ENCODE measurements at regions not wholly inside any gene's neighbourhood (a gene's known extent, or its start where the extent isn't known, plus 50 kb on each side); places are given as distances from the start of the nearest gene placed in this dataset.

GRCh38 chr12:92370828-92371227 lies 225.2 kb upstream of the BTG1 start:
- no peak overlapping the region for H3K4me2 ChIP-seq
- H3K9me3 ChIP-seq = no peaks in the 10 kb centered on the region
- no peak overlapping the region for H3K9ac ChIP-seq
- ChIA-PET CTCF (no interaction called here), POLR2A (no interaction called here)
- TF ChIP-seq, protein P1, sequence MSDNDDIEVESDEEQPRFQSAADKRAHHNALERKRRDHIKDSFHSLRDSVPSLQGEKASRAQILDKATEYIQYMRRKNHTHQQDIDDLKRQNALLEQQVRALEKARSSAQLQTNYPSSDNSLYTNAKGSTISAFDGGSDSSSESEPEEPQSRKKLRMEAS (IDR thresholded peaks at IDR 0.05; ENCODE audit: low read depth) = no peak
- no peak for TF ChIP-seq ZBTB33 (IDR thresholded peaks at IDR 0.05; ENCODE audit: borderline replicate concordance, low read depth)
- TF ChIP-seq, protein P2, sequence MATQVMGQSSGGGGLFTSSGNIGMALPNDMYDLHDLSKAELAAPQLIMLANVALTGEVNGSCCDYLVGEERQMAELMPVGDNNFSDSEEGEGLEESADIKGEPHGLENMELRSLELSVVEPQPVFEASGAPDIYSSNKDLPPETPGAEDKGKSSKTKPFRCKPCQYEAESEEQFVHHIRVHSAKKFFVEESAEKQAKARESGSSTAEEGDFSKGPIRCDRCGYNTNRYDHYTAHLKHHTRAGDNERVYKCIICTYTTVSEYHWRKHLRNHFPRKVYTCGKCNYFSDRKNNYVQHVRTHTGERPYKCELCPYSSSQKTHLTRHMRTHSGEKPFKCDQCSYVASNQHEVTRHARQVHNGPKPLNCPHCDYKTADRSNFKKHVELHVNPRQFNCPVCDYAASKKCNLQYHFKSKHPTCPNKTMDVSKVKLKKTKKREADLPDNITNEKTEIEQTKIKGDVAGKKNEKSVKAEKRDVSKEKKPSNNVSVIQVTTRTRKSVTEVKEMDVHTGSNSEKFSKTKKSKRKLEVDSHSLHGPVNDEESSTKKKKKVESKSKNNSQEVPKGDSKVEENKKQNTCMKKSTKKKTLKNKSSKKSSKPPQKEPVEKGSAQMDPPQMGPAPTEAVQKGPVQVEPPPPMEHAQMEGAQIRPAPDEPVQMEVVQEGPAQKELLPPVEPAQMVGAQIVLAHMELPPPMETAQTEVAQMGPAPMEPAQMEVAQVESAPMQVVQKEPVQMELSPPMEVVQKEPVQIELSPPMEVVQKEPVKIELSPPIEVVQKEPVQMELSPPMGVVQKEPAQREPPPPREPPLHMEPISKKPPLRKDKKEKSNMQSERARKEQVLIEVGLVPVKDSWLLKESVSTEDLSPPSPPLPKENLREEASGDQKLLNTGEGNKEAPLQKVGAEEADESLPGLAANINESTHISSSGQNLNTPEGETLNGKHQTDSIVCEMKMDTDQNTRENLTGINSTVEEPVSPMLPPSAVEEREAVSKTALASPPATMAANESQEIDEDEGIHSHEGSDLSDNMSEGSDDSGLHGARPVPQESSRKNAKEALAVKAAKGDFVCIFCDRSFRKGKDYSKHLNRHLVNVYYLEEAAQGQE (IDR thresholded peaks at IDR 0.05; ENCODE audit: low read depth, low read length) = no peak
- no peak for TF ChIP-seq RFX5 (IDR thresholded peaks at IDR 0.05; ENCODE audit: low read length)
- no peak for TF ChIP-seq GATA2 (CRISPR knock-in tag; IDR thresholded peaks at IDR 0.05)
- TF ChIP-seq RCOR1 (IDR thresholded peaks at IDR 0.05; ENCODE audit: low read length) = no peak
- TF ChIP-seq, protein P3, sequence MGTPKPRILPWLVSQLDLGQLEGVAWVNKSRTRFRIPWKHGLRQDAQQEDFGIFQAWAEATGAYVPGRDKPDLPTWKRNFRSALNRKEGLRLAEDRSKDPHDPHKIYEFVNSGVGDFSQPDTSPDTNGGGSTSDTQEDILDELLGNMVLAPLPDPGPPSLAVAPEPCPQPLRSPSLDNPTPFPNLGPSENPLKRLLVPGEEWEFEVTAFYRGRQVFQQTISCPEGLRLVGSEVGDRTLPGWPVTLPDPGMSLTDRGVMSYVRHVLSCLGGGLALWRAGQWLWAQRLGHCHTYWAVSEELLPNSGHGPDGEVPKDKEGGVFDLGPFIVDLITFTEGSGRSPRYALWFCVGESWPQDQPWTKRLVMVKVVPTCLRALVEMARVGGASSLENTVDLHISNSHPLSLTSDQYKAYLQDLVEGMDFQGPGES (IDR thresholded peaks at IDR 0.05; ENCODE audit: low read depth, low read length) = no peak
- no peak for TF ChIP-seq JUND (IDR thresholded peaks at IDR 0.05)
- no peak for TF ChIP-seq RAD21 (IDR thresholded peaks at IDR 0.05; ENCODE audit: low read length)
- TF ChIP-seq YY1 (IDR thresholded peaks at IDR 0.05; ENCODE audit: low read depth) = no peak
- TF ChIP-seq POLR2AphosphoS5 (IDR thresholded peaks at IDR 0.05; ENCODE audit: low read depth, low read length) = no peak
- DNase-seq = no peak
- H3K27ac ChIP-seq (ENCODE audit: low read depth in 2 of 2, low read length in 1 of 2) = no peak overlapping the region
- H3K4me3 ChIP-seq (ENCODE audit: low read depth in 2 of 2, low read length in 1 of 2) = no peak overlapping the region
- H3F3A ChIP-seq (replicated peaks; ENCODE audit: insufficient read depth) = no peaks in the 10 kb centered on the region
- no peaks in the 10 kb centered on the region for H4K20me1 ChIP-seq (ENCODE audit: insufficient read depth)
- H3K4me1 ChIP-seq (ENCODE audit: control insufficient read depth in 1 of 2, insufficient read depth in 2 of 2, low read depth in 1 of 2, low read length in 1 of 2) = peaks cover 0 to 6% of the 10 kb centered on the region in 2 experiments; a peak in 1 of 4 replicates
- H3K27me3 ChIP-seq (ENCODE audit: insufficient read depth) = no peaks in the 10 kb centered on the region
- H3K79me2 ChIP-seq (ENCODE audit: insufficient read depth) = no peaks in the 10 kb centered on the region
- no peaks in the 10 kb centered on the region for H3K9me2 ChIP-seq
- no peaks in the 10 kb centered on the region for H3K36me3 ChIP-seq (replicated peaks in 1 of 2; ENCODE audit: control insufficient read depth in 1 of 2, insufficient read depth in 2 of 2, low read length in 1 of 2)
- no peak overlapping the region for H2AFZ ChIP-seq (ENCODE audit: low read depth)

DNA sequence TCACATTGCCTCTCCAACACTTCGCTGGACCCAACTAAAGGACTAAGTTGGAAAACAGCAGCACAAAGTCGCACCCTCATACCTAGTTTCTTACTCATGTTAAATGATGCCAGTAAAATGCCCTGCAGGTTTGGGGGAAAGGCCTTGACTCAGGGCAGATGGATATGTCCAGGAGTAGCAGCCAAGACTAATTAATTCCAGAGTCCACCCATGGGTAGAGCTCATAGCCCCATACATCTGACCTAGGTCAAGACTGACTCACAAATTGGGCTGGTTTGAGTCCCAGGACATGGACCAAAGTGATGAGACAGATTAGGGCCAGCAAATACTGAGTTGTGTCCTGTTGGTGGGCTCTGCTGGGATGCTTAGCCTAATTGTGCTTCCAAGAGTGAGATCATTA lies 224.0 kb upstream of the BTG1 start:
- Histone ChIP-seq H3K4me2 (no peak overlapping the region), H3K27ac (ENCODE audit: low read depth in 2 of 2, low read length in 1 of 2) (no peak overlapping the region), H4K20me1 (ENCODE audit: insufficient read depth) (no peaks in the 10 kb centered on the region), H3F3A (replicated peaks; ENCODE audit: insufficient read depth) (no peaks in the 10 kb centered on the region), H3K36me3 (replicated peaks in 1 of 2; ENCODE audit: control insufficient read depth in 1 of 2, insufficient read depth in 2 of 2, low read length in 1 of 2) (no peaks in the 10 kb centered on the region), H3K27me3 (ENCODE audit: insufficient read depth) (no peaks in the 10 kb centered on the region), H3K9ac (no peak overlapping the region), H3K9me3 (no peaks in the 10 kb centered on the region), H2AFZ (ENCODE audit: low read depth) (no peak overlapping the region), H3K4me1 (ENCODE audit: control insufficient read depth in 1 of 2, insufficient read depth in 2 of 2, low read depth in 1 of 2, low read length in 1 of 2) (peaks cover 0 to 9% of the 10 kb centered on the region in 2 experiments; a peak in 2 of 4 replicates), H3K4me3 (ENCODE audit: low read depth in 2 of 2, low read length in 1 of 2) (no peak overlapping the region), H3K9me2 (no peaks in the 10 kb centered on the region), H3K79me2 (ENCODE audit: insufficient read depth) (no peaks in the 10 kb centered on the region)
- WGBS (ENCODE audit: low lambda C conversion rate) = 50% methylated on average over 2 of the region's 2 CpGs
- POLR2A ChIA-PET = no interaction called here
- CTCF ChIA-PET = interaction anchor here (0.6 to 0.8 kb wide), 2 partner anchors 13 to 791 kb away, joined by 3 read pairs; no protein-coding TSS in a partner anchor
- peak; percentile 3 for DNase-seq
- TF ChIP-seq RXRA (IDR thresholded peaks at IDR 0.05; ENCODE audit: borderline replicate concordance, low read depth) (peak; percentile 58; the same call in 1 of the 2 replicates), TCF12 (IDR thresholded peaks at IDR 0.05) (peak; percentile 83), ELF1 (IDR thresholded peaks at IDR 0.05) (no peak), MXI1 (IDR thresholded peaks at IDR 0.05; ENCODE audit: low read depth, low read length) (no peak), RCOR1 (IDR thresholded peaks at IDR 0.05; ENCODE audit: low read length) (no peak), EP300 (IDR thresholded peaks at IDR 0.05; ENCODE audit: borderline replicate concordance in 1 of 2, low read depth in 1 of 2, low read length in 1 of 2) (0 out of 4 replicates have a peak, but pooled peaks of 1 of the 2 experiments have one; percentile 27), FOXM1 (IDR thresholded peaks at IDR 0.05; ENCODE audit: low read depth) (no peak), CTCF (IDR thresholded peaks at IDR 0.05) (no peak), GABPA (IDR thresholded peaks at IDR 0.05; ENCODE audit: low read depth) (no peak)
- TF ChIP-seq, protein P4, sequence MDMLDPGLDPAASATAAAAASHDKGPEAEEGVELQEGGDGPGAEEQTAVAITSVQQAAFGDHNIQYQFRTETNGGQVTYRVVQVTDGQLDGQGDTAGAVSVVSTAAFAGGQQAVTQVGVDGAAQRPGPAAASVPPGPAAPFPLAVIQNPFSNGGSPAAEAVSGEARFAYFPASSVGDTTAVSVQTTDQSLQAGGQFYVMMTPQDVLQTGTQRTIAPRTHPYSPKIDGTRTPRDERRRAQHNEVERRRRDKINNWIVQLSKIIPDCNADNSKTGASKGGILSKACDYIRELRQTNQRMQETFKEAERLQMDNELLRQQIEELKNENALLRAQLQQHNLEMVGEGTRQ (IDR thresholded peaks at IDR 0.05; ENCODE audit: borderline replicate concordance, low read depth, low read length) = no peak
